ENCODE measurements at regions not wholly inside any gene's neighbourhood (a gene's known extent, or its start where the extent isn't known, plus 50 kb on each side); places are given as distances from the start of the nearest gene placed in this dataset.
"Not testable (repeated sequence)": the region's sequence is repeated elsewhere in the genome, so short reads cannot be mapped to it uniquely, and the experiment has no call there.

GRCh38 chr12:17077594-17077993 is 471.6 kb upstream of the LMO3 start:
- DNase-seq, result no peak

GRCh38 chr12:17076811-17077210 is 470.8 kb upstream of the LMO3 start:
- no peak for DNase-seq

- peak; percentile 92 for DNase-seq
Measured at GRCh38 chr12:17076028-17076744, 470.2 kb upstream of the LMO3 start.

- no peak for DNase-seq
Measured at GRCh38 chr12:17064834-17065233, 458.9 kb upstream of the LMO3 start.

GRCh38 chr12:17062267-17063036 is 456.5 kb upstream of the LMO3 start:
- peak; percentile 98 for DNase-seq

- no peak for DNase-seq
Measured at GRCh38 chr12:17060260-17060659, 454.3 kb upstream of the LMO3 start.

GRCh38 chr12:17056546-17056945 is 450.6 kb upstream of the LMO3 start:
- no peak for DNase-seq

GRCh38 chr12:17038923-17039322 is 433.0 kb upstream of the LMO3 start:
- no peak for DNase-seq

- no peak for DNase-seq
Measured at GRCh38 chr12:17035372-17035771, 429.4 kb upstream of the LMO3 start.

GRCh38 chr12:17030338-17030737 is 424.4 kb upstream of the LMO3 start:
- DNase-seq, result peak; percentile 99

GRCh38 chr12:17028348-17028747 is 422.4 kb upstream of the LMO3 start:
- no peak for DNase-seq

GRCh38 chr12:17025424-17025823 is 419.5 kb upstream of the LMO3 start:
- DNase-seq, result not testable (repeated sequence)

GRCh38 chr12:17020765-17021164 is 414.8 kb upstream of the LMO3 start:
- peak; percentile 33 for DNase-seq

- DNase-seq, result no peak
Measured at GRCh38 chr12:17017402-17017801, 411.4 kb upstream of the LMO3 start.

- DNase-seq, result no peak
Measured at GRCh38 chr12:17016116-17016864, 410.3 kb upstream of the LMO3 start.

- no peak for DNase-seq
Measured at GRCh38 chr12:17015501-17015900, 409.5 kb upstream of the LMO3 start.

GRCh38 chr12:17007442-17008040 is 401.6 kb upstream of the LMO3 start:
- DNase-seq, result not testable (repeated sequence)

- DNase-seq, result not testable (repeated sequence)
Measured at GRCh38 chr12:16998538-16998937, 392.6 kb upstream of the LMO3 start.

GRCh38 chr12:16984484-16984883 is 378.5 kb upstream of the LMO3 start:
- DNase-seq, result no peak

- peak; percentile 26 for DNase-seq
Measured at GRCh38 chr12:16972923-16973770, 367.2 kb upstream of the LMO3 start.

- no peak for DNase-seq
Measured at GRCh38 chr12:16962889-16963288, 356.9 kb upstream of the LMO3 start.

GRCh38 chr12:16955083-16955657 is 349.2 kb upstream of the LMO3 start:
- no peak for DNase-seq
